Transverse colon (tissue), 4 donors: ENCODE measurements at regions not wholly inside any gene's neighbourhood (a gene's known extent, or its start where the extent isn't known, plus 50 kb on each side); places are given as distances from the start of the nearest gene placed in this dataset.

ENCODE experiments used
- CTCF ChIP-seq, 5 experiments: fragments of 200-600 bp in 3 of 5; fragments of 450-650 bp in 2 of 5; sonication (generic) in 3 of 5; IDR thresholded peaks; 1 replicate in 2 of 5; 2 replicates in 3 of 5; pipeline ENCODE4 v1.5.1; 2016 to 2017; ENCODE audit warnings: antibody characterized with exemption in 5 of 5, inconsistent platforms in 3 of 5, mild to moderate bottlenecking in 2 of 5, moderate library complexity in 1 of 5
- EP300 ChIP-seq: sonication (generic); formaldehyde crosslinking; IDR thresholded peaks from one replicate; pipeline ENCODE4 v1.6.1; 2017; ENCODE audit warnings: antibody characterized with exemption, low read depth
- POLR2A ChIP-seq: fragments of 450-650 bp; IDR thresholded peaks from one replicate; pipeline ENCODE4 v1.6.1; 2016; ENCODE audit warnings: antibody characterized with exemption, mild to moderate bottlenecking, moderate library complexity
- POLR2AphosphoS5 ChIP-seq, 3 donors: sonication (generic); formaldehyde crosslinking; IDR thresholded peaks; one replicate each; pipeline ENCODE4 v1.6.1; 2016; ENCODE audit warnings: antibody characterized with exemption in 3 of 3

- TF ChIP-seq CTCF (IDR thresholded peaks at IDR 0.05): no peak
- TF ChIP-seq POLR2A: no peak
- TF ChIP-seq EP300: no peak
- TF ChIP-seq POLR2AphosphoS5 (IDR thresholded peaks at IDR 0.05): no peak
Measured at GRCh38 chr7:67947646-67948045, 951.0 kb downstream of the TYW1 start.
